OCI-LY1 (cell line): ENCODE measurements at regions not wholly inside any gene's neighbourhood (a gene's known extent, or its start where the extent isn't known, plus 50 kb on each side); places are given as distances from the start of the nearest gene placed in this dataset.

Source experiments
- H2AFZ ChIP-seq: fragments of 200-600 bp; sonication (generic), shearing (Covaris generic); 2 replicates; pipeline ENCODE4 v1.6.0; 2014; ENCODE audit warnings: antibody characterized with exemption, mild to moderate bottlenecking, low read length
- H3F3A ChIP-seq: fragments of 200-600 bp; sonication (generic), shearing (Covaris generic); 2 replicates; pipeline ENCODE4 v1.6.0; 2014; ENCODE audit warnings: mild to moderate bottlenecking, antibody characterized with exemption, low read length, moderate library complexity; ENCODE audit not compliant: insufficient read depth
- H3K27ac ChIP-seq: fragments of 200-600 bp; sonication (generic); 2 replicates; pipeline ENCODE4 v1.5.1; 2014; ENCODE audit warnings: low read length, mixed run types, mild to moderate bottlenecking, low read depth; ENCODE audit not compliant: poor library complexity, severe bottlenecking
- H3K27me3 ChIP-seq: fragments of 200-600 bp; sonication (generic); 2 replicates; pipeline ENCODE4 v1.6.0; 2014; ENCODE audit warnings: antibody characterized with exemption, mild to moderate bottlenecking, low read length, moderate library complexity; ENCODE audit not compliant: insufficient read depth
- H3K36me3 ChIP-seq: fragments of 200-600 bp; sonication (generic); 2 replicates; pipeline ENCODE4 v1.6.1; 2014; ENCODE audit warnings: mild to moderate bottlenecking, antibody characterized with exemption, low read length, moderate library complexity, mixed read lengths; ENCODE audit not compliant: insufficient read depth
- H3K4me1 ChIP-seq: fragments of 200-600 bp; sonication (generic); 2 replicates; pipeline ENCODE4 v1.5.1; 2014; ENCODE audit warnings: mild to moderate bottlenecking, low read length, moderate library complexity; ENCODE audit not compliant: insufficient read depth, severe bottlenecking
- H3K4me2 ChIP-seq: fragments of 200-600 bp; sonication (generic), shearing (Covaris generic); 2 replicates; pipeline ENCODE4 v1.6.1; 2014; ENCODE audit warnings: low read length
- H3K4me3 ChIP-seq: fragments of 200-600 bp; sonication (generic); 2 replicates; pipeline ENCODE4 v1.5.1; 2014; ENCODE audit warnings: low read length, low read depth, mild to moderate bottlenecking, mixed read lengths; ENCODE audit not compliant: poor library complexity, severe bottlenecking
- H3K79me2 ChIP-seq: fragments of 200-600 bp; shearing (Covaris generic); 2 replicates; pipeline ENCODE4 v1.6.1; 2016; ENCODE audit warnings: mixed run types, low read length, mixed read lengths; ENCODE audit not compliant: insufficient read depth
- H3K9ac ChIP-seq: fragments of 200-600 bp; sonication (generic), shearing (Covaris generic); 2 replicates; pipeline ENCODE4 v1.6.1; 2014; ENCODE audit warnings: mild to moderate bottlenecking, low read length, mixed read lengths
- H3K9me2 ChIP-seq: fragments of 200-600 bp; sonication (generic), shearing (Covaris generic); 2 replicates; pipeline ENCODE4 v1.6.1; 2014; ENCODE audit warnings: low read depth, mild to moderate bottlenecking, low read length, mixed read lengths
- H3K9me3 ChIP-seq: fragments of 200-600 bp; shearing (Covaris generic); 2 replicates; pipeline ENCODE4 v1.6.1; 2014; ENCODE audit warnings: low read length, mixed read lengths
- H4K20me1 ChIP-seq: fragments of 200-600 bp; sonication (generic), shearing (Covaris generic); 2 replicates; pipeline ENCODE4 v1.6.0; 2016; ENCODE audit warnings: mild to moderate bottlenecking, low read length; ENCODE audit not compliant: insufficient read depth
- EZH2 ChIP-seq: fragments of 200-600 bp; sonication (generic), shearing (Covaris generic); IDR thresholded peaks from 2 replicates; pipeline ENCODE4 v1.8.0; 2017; ENCODE audit warnings: borderline replicate concordance, mixed run types, mild to moderate bottlenecking, antibody characterized with exemption, low read length, moderate library complexity, mixed read lengths
- TF ChIP-seq, protein P1 (sequence below): fragments of 200-600 bp; sonication (generic), shearing (Covaris generic); IDR thresholded peaks from 2 replicates; pipeline ENCODE4 v1.5.1; 2017; ENCODE audit warnings: mild to moderate bottlenecking, antibody characterized with exemption, low read length, moderate library complexity, mixed read lengths

DNA sequence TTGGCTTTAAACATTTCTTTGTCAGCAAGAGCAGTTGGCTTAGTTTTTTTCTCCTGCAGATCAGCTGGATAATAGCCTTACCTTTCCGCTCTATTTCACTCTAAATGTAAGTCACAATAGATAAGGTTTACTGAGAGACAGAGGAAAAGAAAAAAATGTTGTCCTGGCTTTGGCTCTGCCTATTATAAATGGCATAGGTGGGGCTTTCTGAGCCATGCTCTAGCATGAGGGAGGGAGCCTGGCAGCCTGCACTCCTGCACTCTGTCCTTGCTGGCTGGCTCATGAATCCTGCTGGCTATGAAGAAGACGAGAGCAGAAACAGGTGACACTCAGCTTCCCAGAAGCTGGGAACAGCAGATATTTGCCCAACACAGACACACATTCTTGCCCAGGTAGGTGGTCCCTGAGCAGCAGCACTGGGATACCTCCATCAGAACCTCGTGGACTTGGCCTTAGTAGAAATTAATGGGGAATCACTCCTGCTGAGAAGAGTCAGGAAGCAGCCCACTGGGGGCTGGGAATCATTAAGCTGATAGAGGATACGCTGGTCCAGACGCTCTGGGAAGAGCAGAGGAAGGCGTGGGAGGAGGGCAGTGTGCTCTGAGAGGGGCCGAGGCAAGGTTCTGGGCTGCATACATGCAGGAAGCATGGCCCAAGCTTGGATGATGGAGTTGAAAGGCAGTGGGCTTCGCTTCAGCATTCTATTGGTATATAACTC is 514.4 kb upstream of the HS6ST1 start:
- Histone ChIP-seq H3K36me3 (no peaks in the 10 kb centered on the region), H3K4me2 (no peak overlapping the region), H3K79me2 (no peaks in the 10 kb centered on the region), H3K27ac (no peak overlapping the region), H3K27me3 (no peaks in the 10 kb centered on the region), H3K9me3 (no peaks in the 10 kb centered on the region), H3K4me1 (no peaks in the 10 kb centered on the region), H3K9ac (no peak overlapping the region), H4K20me1 (no peaks in the 10 kb centered on the region), H3F3A (no peaks in the 10 kb centered on the region), H3K4me3 (no peak overlapping the region), H2AFZ (no peak overlapping the region), H3K9me2 (no peaks in the 10 kb centered on the region)
- TF ChIP-seq, protein P1, sequence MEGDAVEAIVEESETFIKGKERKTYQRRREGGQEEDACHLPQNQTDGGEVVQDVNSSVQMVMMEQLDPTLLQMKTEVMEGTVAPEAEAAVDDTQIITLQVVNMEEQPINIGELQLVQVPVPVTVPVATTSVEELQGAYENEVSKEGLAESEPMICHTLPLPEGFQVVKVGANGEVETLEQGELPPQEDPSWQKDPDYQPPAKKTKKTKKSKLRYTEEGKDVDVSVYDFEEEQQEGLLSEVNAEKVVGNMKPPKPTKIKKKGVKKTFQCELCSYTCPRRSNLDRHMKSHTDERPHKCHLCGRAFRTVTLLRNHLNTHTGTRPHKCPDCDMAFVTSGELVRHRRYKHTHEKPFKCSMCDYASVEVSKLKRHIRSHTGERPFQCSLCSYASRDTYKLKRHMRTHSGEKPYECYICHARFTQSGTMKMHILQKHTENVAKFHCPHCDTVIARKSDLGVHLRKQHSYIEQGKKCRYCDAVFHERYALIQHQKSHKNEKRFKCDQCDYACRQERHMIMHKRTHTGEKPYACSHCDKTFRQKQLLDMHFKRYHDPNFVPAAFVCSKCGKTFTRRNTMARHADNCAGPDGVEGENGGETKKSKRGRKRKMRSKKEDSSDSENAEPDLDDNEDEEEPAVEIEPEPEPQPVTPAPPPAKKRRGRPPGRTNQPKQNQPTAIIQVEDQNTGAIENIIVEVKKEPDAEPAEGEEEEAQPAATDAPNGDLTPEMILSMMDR = no peak
- no peak for TF ChIP-seq EZH2

DNA sequence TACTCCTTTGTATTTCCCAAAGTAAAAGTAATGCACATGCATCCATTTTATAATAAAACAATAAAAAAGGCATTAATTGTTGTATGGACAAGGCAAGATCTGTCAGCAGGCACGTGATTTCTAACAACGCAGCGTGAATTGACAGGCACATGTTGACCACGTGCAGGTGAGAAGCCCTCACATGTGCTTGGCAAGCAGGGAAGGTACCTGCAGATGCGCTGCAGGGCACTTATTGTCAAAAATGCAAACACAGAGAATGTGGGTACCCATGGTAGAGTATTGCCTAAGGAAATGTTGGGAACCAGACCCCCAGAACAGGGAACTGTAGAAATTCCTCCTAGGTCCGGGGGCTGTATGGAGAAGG is 515.0 kb upstream of the HS6ST1 start:
- TF ChIP-seq EZH2 = no peak
- TF ChIP-seq, protein P1 = no peak
- no peaks in the 10 kb centered on the region for H3K9me3 ChIP-seq
- H3K79me2 ChIP-seq = no peaks in the 10 kb centered on the region
- H3K4me3 ChIP-seq = no peak overlapping the region
- H3F3A ChIP-seq = no peaks in the 10 kb centered on the region
- H3K36me3 ChIP-seq = no peaks in the 10 kb centered on the region
- H4K20me1 ChIP-seq = no peaks in the 10 kb centered on the region
- no peaks in the 10 kb centered on the region for H3K9me2 ChIP-seq
- H3K4me1 ChIP-seq = no peaks in the 10 kb centered on the region
- no peaks in the 10 kb centered on the region for H3K27me3 ChIP-seq
- no peak overlapping the region for H3K4me2 ChIP-seq
- no peak overlapping the region for H3K9ac ChIP-seq
- no peak overlapping the region for H3K27ac ChIP-seq
- no peak overlapping the region for H2AFZ ChIP-seq

DNA sequence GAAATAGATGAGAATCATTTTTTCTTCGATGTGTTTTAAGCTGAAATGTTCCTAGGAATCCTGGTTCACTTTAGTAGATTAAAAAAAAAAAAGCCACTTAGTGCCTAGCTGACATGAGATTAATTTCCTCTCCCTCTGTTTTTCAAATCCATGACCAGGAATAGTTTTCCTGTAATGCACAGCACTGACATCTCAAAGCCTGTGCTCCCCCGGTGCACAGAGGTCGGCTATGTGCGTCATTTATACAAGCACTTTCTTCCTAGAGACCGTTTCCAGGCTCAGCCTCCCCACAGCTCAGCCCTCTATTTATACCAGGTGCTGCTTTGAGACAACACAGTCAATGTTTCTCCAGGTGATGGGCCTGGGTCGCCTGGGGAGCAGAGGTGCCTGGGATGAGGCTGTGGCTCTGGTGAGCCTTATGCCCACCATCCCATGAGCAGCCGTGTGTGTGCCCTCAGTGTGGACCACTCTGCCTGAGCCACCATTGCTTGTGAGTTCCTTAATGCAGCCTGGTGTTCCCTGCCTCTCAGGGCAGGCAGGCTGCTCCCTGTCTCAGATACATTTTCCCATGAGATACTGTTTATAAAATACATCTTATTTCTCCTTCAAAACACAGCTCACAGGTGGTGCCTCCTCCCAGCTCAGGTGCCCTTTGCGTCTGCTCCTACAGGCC is 515.7 kb upstream of the HS6ST1 start:
- TF ChIP-seq, protein P1 = no peak
- TF ChIP-seq EZH2 = no peak
- Histone ChIP-seq H3K27me3 (no peaks in the 10 kb centered on the region), H3K27ac (no peak overlapping the region), H4K20me1 (no peaks in the 10 kb centered on the region), H3K4me1 (no peaks in the 10 kb centered on the region), H3K4me2 (no peak overlapping the region), H3F3A (no peaks in the 10 kb centered on the region), H3K79me2 (no peaks in the 10 kb centered on the region), H3K9ac (no peak overlapping the region), H3K9me3 (no peaks in the 10 kb centered on the region), H3K4me3 (no peak overlapping the region), H3K9me2 (no peaks in the 10 kb centered on the region), H2AFZ (no peak overlapping the region), H3K36me3 (no peaks in the 10 kb centered on the region)
